GM23338 (cell line): ENCODE measurements at regions not wholly inside any gene's neighbourhood (a gene's known extent, or its start where the extent isn't known, plus 50 kb on each side); places are given as distances from the start of the nearest gene placed in this dataset.

ENCODE experiments used
- ATAC-seq: fragments of 200-7000 bp; cut with Tn5 transposase; 3 replicates; pipeline ENCODE4 v1.9.1; 2020
- DNase-seq: peaks from one replicate; pipeline ENCODE4 v3.0.0-alpha.2; 2015; ENCODE audit warnings: low spot score
- H2AFZ ChIP-seq: fragments of 200-600 bp; sonication (generic); 2 replicates; pipeline ENCODE4 v1.8.0; 2016; ENCODE audit warnings: antibody characterized with exemption, mild to moderate bottlenecking, moderate library complexity
- H3F3A ChIP-seq: fragments of 200-600 bp; sonication (generic); replicated peaks from 2 replicates; pipeline ENCODE4 v1.8.0; 2017; ENCODE audit warnings: antibody characterized with exemption, mixed run types, low read depth
- H3K27ac ChIP-seq: fragments of 200-600 bp; sonication (generic); 2 replicates; pipeline ENCODE4 v1.6.1; 2016; ENCODE audit warnings: low read depth
- H3K27me3 ChIP-seq: fragments of 200-600 bp; sonication (generic); 2 replicates; pipeline ENCODE4 v1.8.0; 2016; ENCODE audit warnings: mild to moderate bottlenecking, mixed run types, moderate library complexity; ENCODE audit not compliant: insufficient read depth
- H3K36me3 ChIP-seq: fragments of 200-600 bp; sonication (generic); 2 replicates; pipeline ENCODE4 v1.8.0; 2016; ENCODE audit warnings: mild to moderate bottlenecking; ENCODE audit not compliant: insufficient read depth
- H3K4me1 ChIP-seq: fragments of 200-600 bp; sonication (generic); 2 replicates; pipeline ENCODE4 v1.8.0; 2016; ENCODE audit warnings: mild to moderate bottlenecking, moderate library complexity; ENCODE audit not compliant: insufficient read depth
- H3K4me2 ChIP-seq: fragments of 200-600 bp; sonication (generic); 2 replicates; pipeline ENCODE4 v1.7.1; 2017; ENCODE audit warnings: mixed run types
- H3K4me3 ChIP-seq: fragments of 200-600 bp; sonication (generic); 2 replicates; pipeline ENCODE4 v1.6.1; 2016; ENCODE audit warnings: mixed run types
- H3K79me2 ChIP-seq: fragments of 200-600 bp; sonication (generic); replicated peaks from 2 replicates; pipeline ENCODE4 v1.8.0; 2017; ENCODE audit warnings: mild to moderate bottlenecking; ENCODE audit not compliant: insufficient read depth
- H3K9me2 ChIP-seq: fragments of 200-600 bp; sonication (generic); 2 replicates; pipeline ENCODE4 v1.8.0; 2017; ENCODE audit not compliant: insufficient read depth
- H4K20me1 ChIP-seq: fragments of 200-600 bp; sonication (generic); replicated peaks from 2 replicates; pipeline ENCODE4 v1.8.0; 2017; ENCODE audit warnings: mild to moderate bottlenecking; ENCODE audit not compliant: insufficient read depth
- H3K27ac Mint-ChIP-seq: 2 replicates; pipeline ENCODE4 v1.8.0; 2020; ENCODE audit warnings: inconsistent platforms, mild to moderate bottlenecking, moderate library complexity, mixed read lengths
- H3K27me3 Mint-ChIP-seq: 3 replicates; pipeline ENCODE4 v1.8.0; 2022; ENCODE audit warnings: low read depth, mild to moderate bottlenecking, moderate library complexity, mixed read lengths, inconsistent platforms; ENCODE audit not compliant: insufficient read depth, poor library complexity
- H3K36me3 Mint-ChIP-seq: 3 replicates; pipeline ENCODE4 v1.8.0; 2021; ENCODE audit warnings: low read depth, mild to moderate bottlenecking, inconsistent platforms, moderate library complexity, mixed read lengths
- H3K4me1 Mint-ChIP-seq: 3 replicates; pipeline ENCODE4 v1.8.0; 2020; ENCODE audit warnings: mild to moderate bottlenecking, inconsistent platforms, mixed read lengths
- H3K4me3 Mint-ChIP-seq: 3 replicates; pipeline ENCODE4 v1.8.0; 2021; ENCODE audit warnings: moderate library complexity, mild to moderate bottlenecking, inconsistent platforms, mixed read lengths
- H3K9me3 Mint-ChIP-seq: 3 replicates; pipeline ENCODE4 v1.8.0; 2020; ENCODE audit warnings: moderate library complexity, mild to moderate bottlenecking, inconsistent platforms, mixed read lengths
- CREB1 ChIP-seq: fragments of 250-450 bp; sonication (Bioruptor Pico); IDR thresholded peaks from 2 replicates; pipeline ENCODE4 v1.5.0; 2020; ENCODE audit warnings: low read depth, mild to moderate bottlenecking, moderate library complexity
- ETS1 ChIP-seq: IDR thresholded peaks from 2 replicates; pipeline ENCODE4 v1.6.1; 2016; ENCODE audit warnings: antibody characterized with exemption
- EZH2 ChIP-seq: fragments of 200-600 bp; sonication (generic); IDR thresholded peaks from one replicate; pipeline ENCODE4 v1.8.0; 2017; ENCODE audit warnings: antibody characterized with exemption, mild to moderate bottlenecking, low read depth; ENCODE audit not compliant: unreplicated experiment
- EZH2phosphoT487 ChIP-seq: fragments of 200-600 bp; sonication (generic); IDR thresholded peaks from one replicate; pipeline ENCODE4 v1.8.1; 2018; ENCODE audit warnings: antibody characterized with exemption; ENCODE audit not compliant: unreplicated experiment
- JUNB ChIP-seq: IDR thresholded peaks from one replicate; pipeline ENCODE4 v1.6.1; 2016; ENCODE audit warnings: antibody characterized with exemption; ENCODE audit not compliant: unreplicated experiment
- NANOG ChIP-seq: IDR thresholded peaks from 2 replicates; pipeline ENCODE4 v1.6.1; 2016; ENCODE audit warnings: antibody characterized with exemption, borderline replicate concordance
- POLR2AphosphoS5 ChIP-seq: IDR thresholded peaks from 2 replicates; pipeline ENCODE4 v1.6.1; 2016; ENCODE audit warnings: antibody characterized with exemption, low read depth
- STAT1 ChIP-seq: IDR thresholded peaks from one replicate; pipeline ENCODE4 v1.6.1; 2016; ENCODE audit warnings: antibody characterized with exemption; ENCODE audit not compliant: unreplicated experiment
- ZNF114 ChIP-seq: fragments of 250-450 bp; sonication (Bioruptor Pico); IDR thresholded peaks from 2 replicates; pipeline ENCODE4 v1.5.0; 2020; ENCODE audit warnings: mild to moderate bottlenecking, moderate library complexity
- ZNF331 ChIP-seq: fragments of 250-450 bp; sonication (Bioruptor Pico); IDR thresholded peaks from 2 replicates; pipeline ENCODE4 v1.5.0; 2020; ENCODE audit warnings: low read depth, mild to moderate bottlenecking, moderate library complexity
- ZNF462 ChIP-seq: fragments of 250-450 bp; sonication (Bioruptor Pico); IDR thresholded peaks from 2 replicates; pipeline ENCODE4 v1.5.0; 2020; ENCODE audit warnings: mild to moderate bottlenecking, moderate library complexity
- TF ChIP-seq, protein P1 (sequence below): IDR thresholded peaks from one replicate; pipeline ENCODE4 v1.6.1; 2018; ENCODE audit warnings: antibody characterized with exemption; ENCODE audit not compliant: unreplicated experiment

DNA sequence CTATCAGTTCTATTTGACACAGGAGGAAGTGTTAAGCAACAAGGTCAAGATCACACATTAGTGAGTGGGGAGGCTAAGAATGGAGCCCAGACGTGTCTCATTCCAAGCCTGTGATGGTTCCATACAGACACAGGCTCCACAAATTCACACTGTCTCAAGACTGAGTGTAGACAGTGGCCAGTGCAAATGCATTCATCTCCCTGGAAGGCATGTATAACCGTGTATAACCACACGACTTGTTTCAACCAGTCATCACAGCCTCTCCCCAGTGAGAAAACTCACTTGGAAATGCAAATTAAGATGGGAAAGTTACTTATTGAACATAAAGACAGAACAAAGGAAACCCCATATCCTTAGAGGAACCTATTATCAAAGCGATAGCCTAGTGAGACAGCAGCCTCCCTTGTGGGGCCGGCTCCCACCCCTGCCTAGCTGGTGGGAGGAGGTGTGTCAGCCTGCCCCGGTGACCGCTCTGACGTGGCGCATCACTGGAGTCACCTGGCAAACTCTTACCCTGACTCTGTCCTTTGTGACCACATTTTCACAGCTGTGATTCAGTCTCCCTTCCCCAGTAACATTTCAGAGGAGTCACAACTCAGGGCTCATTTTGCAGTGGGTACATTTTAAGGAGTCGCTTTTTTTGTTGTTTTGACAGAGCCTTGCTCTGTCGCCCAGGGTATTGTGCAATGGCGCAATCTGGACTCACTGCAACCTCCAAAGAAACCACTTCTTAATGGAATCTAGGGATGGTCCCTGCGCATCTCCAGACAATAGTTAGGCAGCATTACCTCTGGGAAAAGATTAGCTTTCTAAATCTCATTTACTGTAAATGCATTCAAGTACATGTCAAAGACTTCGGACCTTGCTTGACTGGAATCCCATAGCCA is 126.6 kb upstream of the PARD3 start (continued):
- TF ChIP-seq ZNF462 (CRISPR knock-in tag), result no peak
- TF ChIP-seq EZH2phosphoT487, result no peak
- TF ChIP-seq POLR2AphosphoS5, result no peak
- no peak for TF ChIP-seq ZNF331

GRCh38 chr10:34940436-34940835 is 125.3 kb upstream of the PARD3 start:
- no peaks in the 10 kb centered on the region for H3K27me3 ChIP-seq
- H3K27me3 Mint-ChIP-seq, result peaks cover 15% of the 10 kb centered on the region
- H3K27ac ChIP-seq, result no peak overlapping the region
- DNase-seq (no peak), ATAC-seq (no peak)
- H3K79me2 ChIP-seq, result no peaks in the 10 kb centered on the region
- no peaks in the 10 kb centered on the region for H4K20me1 ChIP-seq
- peaks cover 17% of the 10 kb centered on the region for H3K4me1 ChIP-seq
- H3K4me2 ChIP-seq, result no peak overlapping the region
- H3K9me2 ChIP-seq, result no peaks in the 10 kb centered on the region; the same call in 1 of the 2 replicates
- no peak overlapping the region for H3K27ac Mint-ChIP-seq
- H3F3A ChIP-seq, result no peaks in the 10 kb centered on the region
- H3K36me3 Mint-ChIP-seq, result no peaks in the 10 kb centered on the region
- H3K4me3 Mint-ChIP-seq, result no peak overlapping the region
- H3K4me1 Mint-ChIP-seq, result peaks cover 28% of the 10 kb centered on the region
- H2AFZ ChIP-seq, result 0 out of 2 replicates have a peak overlapping the region, but pooled peaks have one; percentile 76
- peaks cover 5% of the 10 kb centered on the region; the same call in 2 of the 3 replicates for H3K9me3 Mint-ChIP-seq
- no peak overlapping the region for H3K4me3 ChIP-seq
- H3K36me3 ChIP-seq, result no peaks in the 10 kb centered on the region; the same call in 1 of the 2 replicates
- no peak for TF ChIP-seq EZH2
- no peak for TF ChIP-seq NANOG
- TF ChIP-seq, protein P1, sequence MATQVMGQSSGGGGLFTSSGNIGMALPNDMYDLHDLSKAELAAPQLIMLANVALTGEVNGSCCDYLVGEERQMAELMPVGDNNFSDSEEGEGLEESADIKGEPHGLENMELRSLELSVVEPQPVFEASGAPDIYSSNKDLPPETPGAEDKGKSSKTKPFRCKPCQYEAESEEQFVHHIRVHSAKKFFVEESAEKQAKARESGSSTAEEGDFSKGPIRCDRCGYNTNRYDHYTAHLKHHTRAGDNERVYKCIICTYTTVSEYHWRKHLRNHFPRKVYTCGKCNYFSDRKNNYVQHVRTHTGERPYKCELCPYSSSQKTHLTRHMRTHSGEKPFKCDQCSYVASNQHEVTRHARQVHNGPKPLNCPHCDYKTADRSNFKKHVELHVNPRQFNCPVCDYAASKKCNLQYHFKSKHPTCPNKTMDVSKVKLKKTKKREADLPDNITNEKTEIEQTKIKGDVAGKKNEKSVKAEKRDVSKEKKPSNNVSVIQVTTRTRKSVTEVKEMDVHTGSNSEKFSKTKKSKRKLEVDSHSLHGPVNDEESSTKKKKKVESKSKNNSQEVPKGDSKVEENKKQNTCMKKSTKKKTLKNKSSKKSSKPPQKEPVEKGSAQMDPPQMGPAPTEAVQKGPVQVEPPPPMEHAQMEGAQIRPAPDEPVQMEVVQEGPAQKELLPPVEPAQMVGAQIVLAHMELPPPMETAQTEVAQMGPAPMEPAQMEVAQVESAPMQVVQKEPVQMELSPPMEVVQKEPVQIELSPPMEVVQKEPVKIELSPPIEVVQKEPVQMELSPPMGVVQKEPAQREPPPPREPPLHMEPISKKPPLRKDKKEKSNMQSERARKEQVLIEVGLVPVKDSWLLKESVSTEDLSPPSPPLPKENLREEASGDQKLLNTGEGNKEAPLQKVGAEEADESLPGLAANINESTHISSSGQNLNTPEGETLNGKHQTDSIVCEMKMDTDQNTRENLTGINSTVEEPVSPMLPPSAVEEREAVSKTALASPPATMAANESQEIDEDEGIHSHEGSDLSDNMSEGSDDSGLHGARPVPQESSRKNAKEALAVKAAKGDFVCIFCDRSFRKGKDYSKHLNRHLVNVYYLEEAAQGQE, result no peak
- TF ChIP-seq ETS1, result no peak
- TF ChIP-seq STAT1, result no peak
- no peak for TF ChIP-seq ZNF114
- no peak for TF ChIP-seq EZH2phosphoT487
- TF ChIP-seq ZNF331, result no peak
- TF ChIP-seq JUNB, result no peak
- TF ChIP-seq CREB1, result no peak
